GM12864 (cell line): ENCODE measurements at regions not wholly inside any gene's neighbourhood (a gene's known extent, or its start where the extent isn't known, plus 50 kb on each side); places are given as distances from the start of the nearest gene placed in this dataset.

Experiments used
- DNase-seq: peaks from one replicate; pipeline ENCODE4 v3.0.0-alpha.2; 2011; ENCODE audit warnings: low read depth
- H3K4me3 ChIP-seq: 2 replicates; pipeline ENCODE4 v1.5.1; 2011; ENCODE audit warnings: mild to moderate bottlenecking, low read depth, low read length, control low read depth
- TF ChIP-seq, protein P1 (sequence below): IDR thresholded peaks from 2 replicates; pipeline ENCODE4 v1.5.1; 2011; ENCODE audit warnings: low read depth, mild to moderate bottlenecking, moderate library complexity, low read length, control low read depth, inconsistent platforms; ENCODE audit errors: missing control alignments

DNA sequence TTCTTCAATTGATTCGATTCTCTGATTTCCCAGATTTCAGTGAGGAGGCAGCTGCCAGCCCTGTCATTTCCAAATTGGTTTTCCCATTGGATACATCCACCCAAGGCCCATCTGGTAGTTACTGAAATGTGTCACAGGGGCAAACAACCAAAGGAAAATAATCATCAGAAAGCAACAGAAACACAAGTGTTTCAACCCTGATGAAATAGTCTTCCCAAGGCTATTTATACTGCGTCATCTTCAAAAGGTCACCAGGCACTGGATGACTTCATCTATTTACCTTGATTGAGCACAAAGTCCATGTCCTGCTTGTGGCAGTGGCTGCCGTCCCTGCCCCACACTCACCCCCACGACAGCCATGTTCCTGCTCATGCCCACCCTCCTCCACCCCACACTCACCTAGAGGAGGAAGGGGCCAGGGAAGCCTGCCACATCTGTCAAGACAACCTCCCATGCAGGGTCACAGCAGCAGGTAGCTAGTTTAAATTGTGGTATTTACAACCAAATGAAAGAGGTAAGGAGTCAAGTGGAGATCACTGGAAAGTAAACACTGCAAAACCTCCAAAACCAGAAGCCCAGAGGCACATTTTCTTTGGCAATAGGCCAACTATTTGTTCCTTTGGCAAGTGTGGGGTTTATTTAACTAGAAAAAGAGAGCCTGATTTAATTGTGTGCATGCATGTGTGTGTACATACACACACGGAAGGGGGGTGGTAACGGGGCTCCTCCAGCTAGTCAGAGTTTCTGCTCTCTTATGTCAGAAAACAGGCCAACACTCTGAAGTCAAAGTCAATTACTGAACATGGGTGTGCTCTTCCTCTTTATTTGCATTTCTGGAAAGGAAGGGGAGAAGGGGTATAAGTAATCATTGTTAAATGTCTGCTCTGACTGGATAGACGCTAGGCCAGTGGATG lies 49.5 kb upstream of the RAB4A start:
- TF ChIP-seq, protein P1, sequence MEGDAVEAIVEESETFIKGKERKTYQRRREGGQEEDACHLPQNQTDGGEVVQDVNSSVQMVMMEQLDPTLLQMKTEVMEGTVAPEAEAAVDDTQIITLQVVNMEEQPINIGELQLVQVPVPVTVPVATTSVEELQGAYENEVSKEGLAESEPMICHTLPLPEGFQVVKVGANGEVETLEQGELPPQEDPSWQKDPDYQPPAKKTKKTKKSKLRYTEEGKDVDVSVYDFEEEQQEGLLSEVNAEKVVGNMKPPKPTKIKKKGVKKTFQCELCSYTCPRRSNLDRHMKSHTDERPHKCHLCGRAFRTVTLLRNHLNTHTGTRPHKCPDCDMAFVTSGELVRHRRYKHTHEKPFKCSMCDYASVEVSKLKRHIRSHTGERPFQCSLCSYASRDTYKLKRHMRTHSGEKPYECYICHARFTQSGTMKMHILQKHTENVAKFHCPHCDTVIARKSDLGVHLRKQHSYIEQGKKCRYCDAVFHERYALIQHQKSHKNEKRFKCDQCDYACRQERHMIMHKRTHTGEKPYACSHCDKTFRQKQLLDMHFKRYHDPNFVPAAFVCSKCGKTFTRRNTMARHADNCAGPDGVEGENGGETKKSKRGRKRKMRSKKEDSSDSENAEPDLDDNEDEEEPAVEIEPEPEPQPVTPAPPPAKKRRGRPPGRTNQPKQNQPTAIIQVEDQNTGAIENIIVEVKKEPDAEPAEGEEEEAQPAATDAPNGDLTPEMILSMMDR: no peak
- no peak for DNase-seq
- no peak overlapping the region for H3K4me3 ChIP-seq
